Nephron progenitor cell (in vitro differentiated cells): ENCODE measurements at regions not wholly inside any gene's neighbourhood (a gene's known extent, or its start where the extent isn't known, plus 50 kb on each side); places are given as distances from the start of the nearest gene placed in this dataset.
A peak's percentile ranks its signal among the peaks of the same experiment; 100 is the strongest.

ENCODE experiments used
- DNase-seq: peaks from one replicate; pipeline ENCODE4 v3.0.0; 2021
- H3K27ac Mint-ChIP-seq: 2 replicates; pipeline ENCODE4 v1.8.0; 2021; ENCODE audit warnings: mild to moderate bottlenecking, moderate library complexity, mixed read lengths
- H3K27me3 Mint-ChIP-seq: 2 replicates; pipeline ENCODE4 v1.8.0; 2021; ENCODE audit warnings: mild to moderate bottlenecking, low read depth, mixed read lengths; ENCODE audit not compliant: poor library complexity
- H3K36me3 Mint-ChIP-seq: 2 replicates; pipeline ENCODE4 v1.8.0; 2021; ENCODE audit warnings: low read depth, mixed read lengths
- H3K4me1 Mint-ChIP-seq: 2 replicates; pipeline ENCODE4 v1.8.0; 2021; ENCODE audit warnings: mixed read lengths
- H3K4me3 Mint-ChIP-seq: 2 replicates; pipeline ENCODE4 v1.8.0; 2021; ENCODE audit warnings: mild to moderate bottlenecking, moderate library complexity, mixed read lengths
- H3K9me3 Mint-ChIP-seq: 2 replicates; pipeline ENCODE4 v1.8.0; 2021; ENCODE audit warnings: mild to moderate bottlenecking, moderate library complexity, mixed read lengths
- CTCF ChIP-seq: fragments of 200-600 bp; sonication (generic); IDR thresholded peaks from 2 replicates; pipeline ENCODE4 v1.5.0; 2021; ENCODE audit warnings: antibody characterized with exemption

- Mint-ChIP-seq H3K36me3 (peaks cover 6% of the 10 kb centered on the region), H3K4me1 (peaks cover 50% of the 10 kb centered on the region), H3K4me3 (peak overlapping the region; percentile 21), H3K27ac (peak overlapping the region; percentile 83), H3K27me3 (peaks cover 2% of the 10 kb centered on the region), H3K9me3 (peaks cover 15% of the 10 kb centered on the region)
- TF ChIP-seq CTCF = no peak
- DNase-seq = no peak
Measured at GRCh38 chr15:95174301-95175259, 943.2 kb downstream of the MCTP2 start.

- peaks cover 31% of the 10 kb centered on the region for H3K9me3 Mint-ChIP-seq
- peaks cover 35% of the 10 kb centered on the region for H3K4me1 Mint-ChIP-seq
- no peak for DNase-seq
- H3K27ac Mint-ChIP-seq = no peak overlapping the region
- TF ChIP-seq CTCF = no peak
- H3K27me3 Mint-ChIP-seq = no peaks in the 10 kb centered on the region
- no peak overlapping the region for H3K4me3 Mint-ChIP-seq
- H3K36me3 Mint-ChIP-seq = peaks cover 20% of the 10 kb centered on the region
Measured at GRCh38 chr15:95175914-95176658, 944.7 kb downstream of the MCTP2 start.

GRCh38 chr15:95176794-95177577 lies 945.6 kb downstream of the MCTP2 start:
- Mint-ChIP-seq H3K4me1 (peaks cover 26% of the 10 kb centered on the region), H3K27me3 (no peaks in the 10 kb centered on the region), H3K27ac (no peak overlapping the region), H3K4me3 (no peak overlapping the region), H3K36me3 (peaks cover 27% of the 10 kb centered on the region), H3K9me3 (peaks cover 40% of the 10 kb centered on the region)
- no peak for TF ChIP-seq CTCF
- no peak for DNase-seq

GRCh38 chr15:95180530-95180929 lies 949.2 kb downstream of the MCTP2 start:
- Mint-ChIP-seq H3K4me1 (no peaks in the 10 kb centered on the region), H3K4me3 (no peak overlapping the region), H3K36me3 (peaks cover 35% of the 10 kb centered on the region), H3K27ac (no peak overlapping the region), H3K27me3 (no peaks in the 10 kb centered on the region), H3K9me3 (peaks cover 58% of the 10 kb centered on the region)
- DNase-seq = no peak
- TF ChIP-seq CTCF = no peak

- H3K4me3 Mint-ChIP-seq = no peak overlapping the region
- no peaks in the 10 kb centered on the region for H3K4me1 Mint-ChIP-seq
- DNase-seq = no peak
- no peak for TF ChIP-seq CTCF
- no peak overlapping the region for H3K27ac Mint-ChIP-seq
- peaks cover 36% of the 10 kb centered on the region for H3K36me3 Mint-ChIP-seq
- no peaks in the 10 kb centered on the region for H3K27me3 Mint-ChIP-seq
- peaks cover 67% of the 10 kb centered on the region for H3K9me3 Mint-ChIP-seq
Measured at GRCh38 chr15:95182091-95182490, 950.7 kb downstream of the MCTP2 start.
